HepG2 (cell line): ENCODE measurements at regions not wholly inside any gene's neighbourhood (a gene's known extent, or its start where the extent isn't known, plus 50 kb on each side); places are given as distances from the start of the nearest gene placed in this dataset.

Source experiments
- ATAC-seq: fragments of 200-7000 bp; cut with Tn5 transposase; 3 replicates; pipeline ENCODE4 v1.9.1; 2020; ENCODE audit warnings: mild to moderate bottlenecking, moderate library complexity
- BruUV-seq: library from RNA; stranded (reverse); fragments of 400-500 nt; replicated peaks from 2 replicates; lab custom pipeline; 2021; lab: Mats Ljungman, UMichigan
- CTCF ChIA-PET: fragments of 300-600 bp; formaldehyde crosslinking; extraction: SDS; loops from one replicate; lab custom pipeline; 2021; ENCODE audit warnings: low total read pairs, inconsistent platforms, low intra/inter-chr PET ratio; lab: Yijun Ruan, JAX
- POLR2A ChIA-PET: fragments of 350-600 bp; sonication (Branson Sonifier 250); formaldehyde crosslinking; loops from one replicate; lab custom pipeline; 2020; ENCODE audit warnings: antibody characterized with exemption, inconsistent platforms; lab: Yijun Ruan, JAX
- DNase-seq: peaks from one replicate; pipeline ENCODE4 v3.0.0-alpha.2; 2015; ENCODE audit warnings: low spot score
- FAIRE-seq: peaks from 3 replicates; lab custom pipeline; 2011; peaks lifted over from hg19 to GRCh38; lab: Jason Lieb, UNC
- H2AFZ ChIP-seq: one replicate; pipeline ENCODE4 v1.6.1; 2011; ENCODE audit warnings: low read length, inconsistent platforms
- H3K27ac ChIP-seq: fragments of 300-600 bp; 3 replicates; pipeline ENCODE4 v1.8.0; 2011; ENCODE audit warnings: mixed run types, mild to moderate bottlenecking, mixed read lengths, low read length, inconsistent platforms; ENCODE audit not compliant: insufficient read depth; ENCODE audit errors: extremely low read length
- H3K27me3 ChIP-seq, 2 experiments: fragments of 200-600 bp in 1 of 2; 2 replicates in 1 of 2; 3 replicates in 1 of 2; pipeline versions ENCODE4 v1.6.0 to v1.8.0; 2011; ENCODE audit warnings: low read length in 2 of 2, mild to moderate bottlenecking in 2 of 2, moderate library complexity in 2 of 2, inconsistent platforms in 1 of 2; ENCODE audit not compliant: insufficient read depth in 2 of 2, control insufficient read depth in 1 of 2
- H3K36me3 ChIP-seq, 2 experiments: fragments of 200-600 bp in 1 of 2; replicated peaks in 1 of 2; 2 replicates in 1 of 2; 3 replicates in 1 of 2; pipeline versions ENCODE4 v1.5.1 to v1.8.0; 2011; ENCODE audit warnings: low read length in 2 of 2, inconsistent platforms in 1 of 2; ENCODE audit not compliant: insufficient read depth in 2 of 2, control insufficient read depth in 1 of 2
- H3K4me1 ChIP-seq: 2 replicates; pipeline ENCODE4 v1.5.1; 2012; ENCODE audit warnings: low read length, inconsistent platforms; ENCODE audit not compliant: insufficient read depth
- H3K4me2 ChIP-seq: 2 replicates; pipeline ENCODE4 v1.6.0; 2011; ENCODE audit warnings: low read depth, low read length, inconsistent platforms
- H3K4me3 ChIP-seq, 3 experiments: fragments of 200-600 bp in 1 of 3; sonication (generic), shearing (Covaris generic) in 1 of 3; replicated peaks in 1 of 3; 2 replicates each; pipeline ENCODE4 v1.5.1; 2011 to 2016; ENCODE audit warnings: low read length in 3 of 3, inconsistent platforms in 2 of 3, low read depth in 2 of 3, mild to moderate bottlenecking in 2 of 3, control low read depth in 1 of 3, mixed read lengths in 1 of 3; ENCODE audit not compliant: insufficient read depth in 1 of 3
- H3K79me2 ChIP-seq: one replicate; pipeline ENCODE4 v1.6.1; 2011; ENCODE audit warnings: low read length, inconsistent platforms; ENCODE audit not compliant: insufficient read depth
- H3K9ac ChIP-seq: 2 replicates; pipeline ENCODE4 v1.6.0; 2011; ENCODE audit warnings: mild to moderate bottlenecking, low read depth, low read length, inconsistent platforms; ENCODE audit not compliant: insufficient read depth
- H3K9me3 ChIP-seq: 2 replicates; pipeline ENCODE4 v1.5.1; 2012; ENCODE audit warnings: mild to moderate bottlenecking, low read length
- H4K20me1 ChIP-seq: 2 replicates; pipeline ENCODE4 v1.6.0; 2011; ENCODE audit warnings: inconsistent platforms, mild to moderate bottlenecking, low read length, moderate library complexity; ENCODE audit not compliant: insufficient read depth
- BCLAF1 ChIP-seq: fragments of 450-650 bp; IDR thresholded peaks from 2 replicates; pipeline ENCODE4 v1.6.1; 2017; ENCODE audit warnings: mild to moderate bottlenecking
- FOSL1 ChIP-seq: sonication (generic); formaldehyde crosslinking; IDR thresholded peaks from 2 replicates; pipeline ENCODE4 v1.9.0; 2021; ENCODE audit warnings: missing genetic modification reagents, borderline replicate concordance
- FOXC1 ChIP-seq: sonication (generic); formaldehyde crosslinking; IDR thresholded peaks from 2 replicates; pipeline ENCODE4 v1.8.0; 2022; ENCODE audit warnings: mild to moderate bottlenecking, missing genetic modification reagents, borderline replicate concordance
- GABPA ChIP-seq, 2 experiments: IDR thresholded peaks; 2 replicates each; pipeline ENCODE4 v1.6.1; 2011 to 2016; ENCODE audit warnings: low read depth in 2 of 2, low read length in 1 of 2, missing biosample characterization in 1 of 2, missing genetic modification characterization in 1 of 2
- KDM2A ChIP-seq: sonication (generic); formaldehyde crosslinking; IDR thresholded peaks from 2 replicates; pipeline ENCODE4 v1.4.0; 2020; ENCODE audit warnings: low read depth, missing genetic modification reagents, borderline replicate concordance
- MTA1 ChIP-seq: sonication (generic); formaldehyde crosslinking; IDR thresholded peaks from 2 replicates; pipeline ENCODE4 v1.4.0; 2020; ENCODE audit warnings: missing genetic modification reagents, mild to moderate bottlenecking, borderline replicate concordance
- NFE2 ChIP-seq: sonication (generic); formaldehyde crosslinking; IDR thresholded peaks from 2 replicates; pipeline ENCODE4 v1.4.0; 2020; ENCODE audit warnings: missing genetic modification reagents
- PLSCR1 ChIP-seq: sonication (generic); formaldehyde crosslinking; IDR thresholded peaks from 2 replicates; pipeline ENCODE4 v1.5.0; 2020; ENCODE audit warnings: missing genetic modification reagents, mild to moderate bottlenecking, borderline replicate concordance
- ZBTB39 ChIP-seq: sonication (generic); formaldehyde crosslinking; IDR thresholded peaks from 2 replicates; pipeline ENCODE4 v1.5.0; 2020; ENCODE audit warnings: missing genetic modification reagents
- ZNF414 ChIP-seq: sonication (generic); formaldehyde crosslinking; IDR thresholded peaks from 2 replicates; pipeline ENCODE4 v1.5.0; 2020; ENCODE audit warnings: missing genetic modification reagents
- ZNF549 ChIP-seq: sonication (generic); formaldehyde crosslinking; IDR thresholded peaks from 2 replicates; pipeline ENCODE4 v1.5.0; 2020; ENCODE audit warnings: missing genetic modification reagents
- WGBS: methylation state at CpG from one replicate; pipeline ENCODE4 v1.1.6; 2017; ENCODE audit warnings: low lambda C conversion rate; 5-methylcytosine and 5-hydroxymethylcytosine counted together
- in situ Hi-C: cut with HindIII; loops from 2 replicates; pipeline ENCODE4 v1.10.0; 2017; ENCODE audit warnings: low pct_unique_long_range_greater_than_20kb; ENCODE audit not compliant: extremely low pct_ligation_motif_present
- intact Hi-C: fragments of 100-400 bp; cut with micrococcal nuclease; formaldehyde crosslinking; loops from one replicate; pipeline ENCODE4 v1.10.0; 2022; ENCODE audit not compliant: unreplicated experiment

- in situ Hi-C loops = no loop called here
- CTCF ChIA-PET = no interaction called here
- TF ChIP-seq NFE2 (CRISPR knock-in tag) (no peak), FOXC1 (CRISPR knock-in tag) (no peak)
- TF ChIP-seq, all 625 proteins: peak for 0
- Histone ChIP-seq H4K20me1 (no peaks in the 10 kb centered on the region), H3K9me3 (no peaks in the 10 kb centered on the region), H3K27me3 (no peaks in the 10 kb centered on the region), H3K9ac (no peak overlapping the region), H3K4me3 (no peak overlapping the region), H3K4me2 (no peak overlapping the region), H2AFZ (no peak overlapping the region), H3K4me1 (no peaks in the 10 kb centered on the region), H3K36me3 (no peaks in the 10 kb centered on the region), H3K27ac (no peak overlapping the region), H3K79me2 (no peaks in the 10 kb centered on the region)
- no peak for DNase-seq
- FAIRE-seq = no peak
- ATAC-seq = no peak
- intact Hi-C loops = no loop called here
- no TSS peak for BruUV-seq
- POLR2A ChIA-PET = no interaction called here
- 4% methylated on average over 2 of the region's 2 CpGs for WGBS
Observed at GRCh38 chr16:56119133-56119532, 72.2 kb upstream of the GNAO1 start.

- in situ Hi-C loops = no loop called here
- POLR2A ChIA-PET = no interaction called here
- no peak overlapping the region for H3K27ac ChIP-seq
- no peaks in the 10 kb centered on the region for H4K20me1 ChIP-seq
- CTCF ChIA-PET = no interaction called here
- no peaks in the 10 kb centered on the region for H3K36me3 ChIP-seq
- no peak overlapping the region for H3K4me3 ChIP-seq
- intact Hi-C loops = no loop called here
- no peak for ATAC-seq
- H3K4me2 ChIP-seq = no peak overlapping the region
- no peak overlapping the region for H2AFZ ChIP-seq
- no peaks in the 10 kb centered on the region for H3K4me1 ChIP-seq
- H3K9me3 ChIP-seq = no peaks in the 10 kb centered on the region
- no peak for FAIRE-seq
- WGBS = 0% methylated on average over 1 of the region's 1 CpG
- no peaks in the 10 kb centered on the region for H3K79me2 ChIP-seq
- DNase-seq = no peak
- H3K9ac ChIP-seq = no peak overlapping the region
- BruUV-seq = no TSS peak
- no peaks in the 10 kb centered on the region for H3K27me3 ChIP-seq
- TF ChIP-seq ZNF414 (CRISPR knock-in tag) (no peak), GABPA (IDR thresholded peaks at IDR 0.05; ENCODE audit: low read depth, low read length) (no peak), GABPA (CRISPR knock-in tag; IDR thresholded peaks at IDR 0.05; ENCODE audit: low read depth) (no peak), MTA1 (CRISPR knock-in tag) (no peak), KDM2A (no peak), FOSL1 (CRISPR knock-in tag) (no peak), BCLAF1 (no peak), ZBTB39 (CRISPR knock-in tag) (no peak), ZNF549 (CRISPR knock-in tag) (no peak), PLSCR1 (CRISPR knock-in tag) (no peak)
Observed at GRCh38 chr16:56116577-56116964, 74.7 kb upstream of the GNAO1 start.
